Upper lobe of left lung (tissue), 6 donors: ENCODE measurements at regions not wholly inside any gene's neighbourhood (a gene's known extent, or its start where the extent isn't known, plus 50 kb on each side); places are given as distances from the start of the nearest gene placed in this dataset.
A peak's percentile ranks its signal among the peaks of the same experiment; 100 is the strongest.

Source experiments
- ATAC-seq, 2 donors: fragments of 200-7000 bp; cut with Tn5 transposase; one replicate each; pipeline ENCODE4 v1.9.1; 2022; ENCODE audit warnings: mild to moderate bottlenecking in 2 of 2, moderate library complexity in 2 of 2; ENCODE audit not compliant: low FRiP score in 2 of 2
- DNase-seq, 2 donors: peaks; one replicate each; pipeline ENCODE4 v3.0.0-alpha.2; 2019 to 2020
- H3K27ac ChIP-seq, 4 donors: fragments of 200-600 bp; sonication (generic); one replicate each; pipeline ENCODE4 v1.5.1; 2016 to 2019
- H3K27me3 ChIP-seq, 4 donors: fragments of 200-600 bp; sonication (generic); one replicate each; pipeline ENCODE4 v1.5.1; 2017 to 2019
- H3K36me3 ChIP-seq, 4 donors: fragments of 200-600 bp; sonication (generic); one replicate each; pipeline ENCODE4 v1.5.1; 2016 to 2019
- H3K4me1 ChIP-seq, 4 donors: fragments of 200-600 bp; sonication (generic); one replicate each; pipeline ENCODE4 v1.5.1; 2018 to 2019
- H3K4me3 ChIP-seq, 4 donors: fragments of 200-600 bp; sonication (generic); one replicate each; pipeline ENCODE4 v1.5.1; 2017 to 2019; ENCODE audit warnings: mild to moderate bottlenecking in 2 of 4, moderate library complexity in 1 of 4
- H3K9me3 ChIP-seq, 4 donors: fragments of 200-600 bp; sonication (generic); one replicate each; pipeline ENCODE4 v1.5.1; 2018 to 2019
- CTCF ChIP-seq, 6 experiments: fragments of 450-650 bp in 4 of 6; fragments of 200-600 bp in 2 of 6; sonication (generic) in 2 of 6; IDR thresholded peaks; one replicate each; pipeline ENCODE4 v1.5.1; 2016 to 2019; ENCODE audit warnings: antibody characterized with exemption in 6 of 6
- EP300 ChIP-seq, 4 donors: sonication (generic); formaldehyde crosslinking; IDR thresholded peaks; one replicate each; pipeline ENCODE4 v1.5.1; 2017; ENCODE audit warnings: antibody characterized with exemption in 4 of 4, control low read depth in 2 of 4
- POLR2A ChIP-seq, 4 donors: fragments of 450-650 bp; IDR thresholded peaks; one replicate each; pipeline ENCODE4 v1.5.1; 2016 to 2017; ENCODE audit warnings: antibody characterized with exemption in 4 of 4, mild to moderate bottlenecking in 2 of 4
- POLR2AphosphoS5 ChIP-seq, 2 donors: sonication (generic); formaldehyde crosslinking; IDR thresholded peaks; one replicate each; pipeline ENCODE4 v1.5.1; 2017; ENCODE audit warnings: antibody characterized with exemption in 2 of 2
- WGBS, 2 donors: methylation state at CpG; one replicate each; pipeline ENCODE4 v1.1.5; 2017 to 2018; 5-methylcytosine and 5-hydroxymethylcytosine counted together
- donor health status: DM: no; HTN: no; CAD: no; lungs with moderate emphysema.
- donor health status: DM: no; HTN: yes; CAD: no; lungs with severe emphysema.

- ATAC-seq (no peak), DNase-seq (no peak)
- H3K36me3 ChIP-seq = no peaks in the 10 kb centered on the region
- WGBS, 2 donors = 41 to 45% methylated on average over 5 of the region's 5 CpGs
- H3K4me1 ChIP-seq = no peaks in the 10 kb centered on the region
- no peaks in the 10 kb centered on the region for H3K27me3 ChIP-seq
- H3K4me3 ChIP-seq = no peak overlapping the region
- TF ChIP-seq POLR2AphosphoS5 (IDR thresholded peaks at IDR 0.05) (no peak), POLR2A (IDR thresholded peaks at IDR 0.05) (no peak), CTCF (IDR thresholded peaks at IDR 0.05) (no peak), EP300 (IDR thresholded peaks at IDR 0.05) (no peak)
- H3K27ac ChIP-seq = no peak overlapping the region
- H3K9me3 ChIP-seq = no peaks in the 10 kb centered on the region
These were observed 111.1 kb upstream of the DUSP22 start for GRCh38 chr6:181049-181654.

- DNase-seq = no peak
- H3K4me1 ChIP-seq = peaks cover 0 to 7% (median 4%) of the 10 kb centered on the region in 4 donors
- ATAC-seq = no peak
- no peaks in the 10 kb centered on the region for H3K36me3 ChIP-seq
- H3K27me3 ChIP-seq = no peaks in the 10 kb centered on the region
- H3K27ac ChIP-seq = no peak overlapping the region
- WGBS, 2 donors = 92 to 94% methylated on average over 2 of the region's 2 CpGs
- H3K9me3 ChIP-seq = no peaks in the 10 kb centered on the region
- no peak overlapping the region for H3K4me3 ChIP-seq
- TF ChIP-seq POLR2AphosphoS5 (IDR thresholded peaks at IDR 0.05) = no peak
- no peak for TF ChIP-seq CTCF (IDR thresholded peaks at IDR 0.05)
- TF ChIP-seq EP300 (IDR thresholded peaks at IDR 0.05) = no peak
- TF ChIP-seq POLR2A (IDR thresholded peaks at IDR 0.05) = no peak
These were observed 108.6 kb upstream of the DUSP22 start for GRCh38 chr6:183668-184067.

GRCh38 chr6:184161-184700 lies 108.1 kb upstream of the DUSP22 start:
- TF ChIP-seq POLR2A (IDR thresholded peaks at IDR 0.05) (no peak), EP300 (IDR thresholded peaks at IDR 0.05) (no peak), CTCF (IDR thresholded peaks at IDR 0.05) (no peak), POLR2AphosphoS5 (IDR thresholded peaks at IDR 0.05) (no peak)
- no peaks in the 10 kb centered on the region for H3K9me3 ChIP-seq
- 67 to 68% methylated on average over 6 to 7 of the region's 7 CpGs for WGBS, 2 donors
- DNase-seq (no peak), ATAC-seq (no peak)
- no peak overlapping the region for H3K27ac ChIP-seq
- H3K4me3 ChIP-seq = no peak overlapping the region
- H3K4me1 ChIP-seq = peaks cover 0 to 8% (median 5%) of the 10 kb centered on the region in 4 donors
- no peaks in the 10 kb centered on the region for H3K36me3 ChIP-seq
- H3K27me3 ChIP-seq = no peaks in the 10 kb centered on the region

- no peak overlapping the region for H3K4me3 ChIP-seq
- ATAC-seq (no peak), DNase-seq (no peak)
- TF ChIP-seq EP300 (IDR thresholded peaks at IDR 0.05) (no peak), POLR2AphosphoS5 (IDR thresholded peaks at IDR 0.05) (no peak), POLR2A (IDR thresholded peaks at IDR 0.05) (no peak), CTCF (IDR thresholded peaks at IDR 0.05) (no peak)
- H3K27me3 ChIP-seq = no peaks in the 10 kb centered on the region
- H3K36me3 ChIP-seq = no peaks in the 10 kb centered on the region
- H3K4me1 ChIP-seq = peaks cover 0 to 8% (median 5%) of the 10 kb centered on the region in 4 donors
- WGBS, 2 donors = 63 to 83% methylated on average over 11 to 12 of the region's 12 CpGs
- H3K9me3 ChIP-seq = no peaks in the 10 kb centered on the region
- peak overlapping the region in 3 of 4 donors; percentile 16 to 51 (median 24) for H3K27ac ChIP-seq
These were observed 105.8 kb upstream of the DUSP22 start for GRCh38 chr6:186340-186965.
